Pancreas (tissue), 10 donors: ENCODE measurements at regions not wholly inside any gene's neighbourhood (a gene's known extent, or its start where the extent isn't known, plus 50 kb on each side); places are given as distances from the start of the nearest gene placed in this dataset.

Experiments
- ATAC-seq, 4 donors: fragments of 200-7000 bp; cut with Tn5 transposase; one replicate each; pipeline versions ENCODE4 v1.8.0 to v1.9.1; 2020; ENCODE audit warnings: mild to moderate bottlenecking in 4 of 4, moderate library complexity in 4 of 4
- DNase-seq, 6 donors: peaks; one replicate each; pipeline ENCODE4 v3.0.0-alpha.2; 2020
- FAIRE-seq: peaks from 2 replicates; lab custom pipeline; 2012; peaks lifted over from hg19 to GRCh38; lab: Jason Lieb, UNC
- H3K27ac ChIP-seq, 4 donors: fragments of 200-600 bp; sonication (generic); 1 replicate in 3 of 4; 2 replicates in 1 of 4; pipeline versions ENCODE4 v1.5.0 to v1.8.0; 2020
- H3K27me3 ChIP-seq, 4 donors: fragments of 200-600 bp; one replicate each; pipeline ENCODE4 v1.8.0; 2021
- H3K36me3 ChIP-seq, 3 donors: fragments of 200-600 bp; sonication (generic) in 1 of 3; one replicate each; pipeline versions ENCODE4 v1.5.0 to v1.8.0; 2020 to 2021
- H3K4me1 ChIP-seq, 3 donors: fragments of 200-600 bp; one replicate each; pipeline ENCODE4 v1.8.0; 2021
- H3K4me3 ChIP-seq, 4 donors: fragments of 200-600 bp; sonication (generic) in 2 of 4; one replicate each; pipeline versions ENCODE4 v1.5.0 to v1.8.0; 2020 to 2021
- H3K9me3 ChIP-seq, 4 donors: fragments of 200-600 bp; one replicate each; pipeline ENCODE4 v1.8.0; 2021
- CTCF ChIP-seq, 4 donors: fragments of 200-600 bp; sonication (generic) in 3 of 4; IDR thresholded peaks; one replicate each; pipeline versions ENCODE4 v1.5.0 to v1.8.0; 2021; ENCODE audit warnings: antibody characterized with exemption in 4 of 4
- WGBS, 2 donors: extraction: QIAGEN DNeasy Blood & Tissue Kit; methylation state at CpG; one replicate each; pipeline ENCODE4 v1.1.7; 2013; 5-methylcytosine and 5-hydroxymethylcytosine counted together
- intact Hi-C, 3 donors: fragments of 100-400 bp; cut with DNase I; formaldehyde crosslinking; loops; one replicate each; pipeline versions ENCODE4 v1.11.1 to v1.14.2; 2022
- donor health status: healthy with polysubstance abuse.
- donor health status: DM: no; HTN: no; CAD: no; lungs with moderate emphysema.
- donor health status: DM: no; HTN: no; CAD: no.
- donor health status: control.
- donor health status: control.
- donor health status: Bipolar disorder and iron deficiency.
- donor health status: DM: yes; HTN: yes; CAD: no.
- donor health status: DM: no; HTN: no; CAD: no.
- donor health status: DM: no; HTN: no; CAD: no.
- donor health status: DM: yes; HTN: yes; CAD: no.

- H3K27me3 ChIP-seq, result no peaks in the 10 kb centered on the region
- no peaks in the 10 kb centered on the region for H3K4me1 ChIP-seq
- H3K4me3 ChIP-seq, result no peak overlapping the region
- H3K36me3 ChIP-seq, result no peaks in the 10 kb centered on the region
- no peaks in the 10 kb centered on the region for H3K9me3 ChIP-seq
- TF ChIP-seq CTCF (IDR thresholded peaks at IDR 0.05), result no peak
- no peak for DNase-seq
- no peak for FAIRE-seq
- intact Hi-C loops, result no loop called here
- no peak for ATAC-seq
- H3K27ac ChIP-seq, result no peak overlapping the region
- 89 to 93% methylated on average over 1 of the region's 1 CpG for WGBS, 2 donors
Measured at GRCh38 chr18:66735933-66736332, 132.0 kb upstream of the CDH19 start.

GRCh38 chr18:66734451-66734850, 130.6 kb upstream of the CDH19 start:
- ATAC-seq, result no peak
- FAIRE-seq, result no peak
- no peaks in the 10 kb centered on the region for H3K27me3 ChIP-seq
- H3K36me3 ChIP-seq, result no peaks in the 10 kb centered on the region
- H3K4me1 ChIP-seq, result no peaks in the 10 kb centered on the region
- intact Hi-C loops, result no loop called here
- H3K27ac ChIP-seq, result no peak overlapping the region
- no peak overlapping the region for H3K4me3 ChIP-seq
- TF ChIP-seq CTCF (IDR thresholded peaks at IDR 0.05), result no peak
- H3K9me3 ChIP-seq, result no peaks in the 10 kb centered on the region
- no peak for DNase-seq
- WGBS, 2 donors, result 81 to 86% methylated on average over 2 of the region's 2 CpGs

GRCh38 chr18:66731890-66732289, 128.0 kb upstream of the CDH19 start:
- TF ChIP-seq CTCF (IDR thresholded peaks at IDR 0.05), result no peak
- intact Hi-C loops, result no loop called here
- no peak overlapping the region for H3K4me3 ChIP-seq
- no peaks in the 10 kb centered on the region for H3K9me3 ChIP-seq
- no peak for ATAC-seq
- DNase-seq, result no peak
- H3K36me3 ChIP-seq, result no peaks in the 10 kb centered on the region
- no peak for FAIRE-seq
- H3K27ac ChIP-seq, result no peak overlapping the region
- no peaks in the 10 kb centered on the region for H3K27me3 ChIP-seq
- no peaks in the 10 kb centered on the region for H3K4me1 ChIP-seq

GRCh38 chr18:66729442-66730239, 125.8 kb upstream of the CDH19 start:
- H3K36me3 ChIP-seq, result no peaks in the 10 kb centered on the region
- DNase-seq, result no peak
- H3K9me3 ChIP-seq, result no peaks in the 10 kb centered on the region
- FAIRE-seq, result no peak
- no peaks in the 10 kb centered on the region for H3K27me3 ChIP-seq
- peak in 3 of 4 donors; percentile 52 to 53 (median 52) for ATAC-seq
- WGBS, 2 donors, result 39 to 40% methylated on average over 2 of the region's 2 CpGs
- H3K4me3 ChIP-seq, result no peak overlapping the region
- no peak for TF ChIP-seq CTCF (IDR thresholded peaks at IDR 0.05)
- intact Hi-C loops, result no loop called here
- H3K27ac ChIP-seq, result no peak overlapping the region
- peaks cover 9 to 15% (median 11%) of the 10 kb centered on the region in 3 donors for H3K4me1 ChIP-seq

GRCh38 chr18:66728951-66729350, 125.1 kb upstream of the CDH19 start:
- peaks cover 9 to 20% (median 16%) of the 10 kb centered on the region in 3 donors for H3K4me1 ChIP-seq
- WGBS, 2 donors, result 94 to 96% methylated on average over 5 of the region's 5 CpGs
- no peaks in the 10 kb centered on the region for H3K27me3 ChIP-seq
- TF ChIP-seq CTCF (IDR thresholded peaks at IDR 0.05), result no peak
- H3K36me3 ChIP-seq, result no peaks in the 10 kb centered on the region
- FAIRE-seq (no peak), ATAC-seq (no peak), DNase-seq (no peak)
- no peak overlapping the region for H3K27ac ChIP-seq
- no peaks in the 10 kb centered on the region for H3K9me3 ChIP-seq
- intact Hi-C loops, result no loop called here
- H3K4me3 ChIP-seq, result no peak overlapping the region
